H1 (cell line): ENCODE measurements at regions not wholly inside any gene's neighbourhood (a gene's known extent, or its start where the extent isn't known, plus 50 kb on each side); places are given as distances from the start of the nearest gene placed in this dataset.

Experiments
- TBP ChIP-seq: IDR thresholded peaks from 2 replicates; pipeline ENCODE4 v1.6.1; 2011; ENCODE audit warnings: low read depth, low read length, improper control_type of control experiment

- no peak for TF ChIP-seq TBP
These were observed 233.1 kb upstream of the ANKRD55 start (continued) for GRCh38 chr5:56466136-56466816.
